ENCODE measurements at regions not wholly inside any gene's neighbourhood (a gene's known extent, or its start where the extent isn't known, plus 50 kb on each side); places are given as distances from the start of the nearest gene placed in this dataset.
A peak's percentile ranks its signal among the peaks of the same experiment; 100 is the strongest.

- DNase-seq (ENCODE audit: low read depth, low spot score) = no peak
- no peak overlapping the region for H3K27ac ChIP-seq
Observed at GRCh38 chr6:150710236-150710635, 110.6 kb downstream of the PLEKHG1 start.

- peak overlapping the region; percentile 69 for H3K27ac ChIP-seq
Observed at GRCh38 chr6:150711061-150711460, 111.4 kb downstream of the PLEKHG1 start.

GRCh38 chr6:150711584-150712504, 112.2 kb downstream of the PLEKHG1 start:
- no peak for DNase-seq (ENCODE audit: low read depth, low spot score)
- H3K27ac ChIP-seq = peak overlapping the region; percentile 69

More at GRCh38 chr6:150711061-150711460, 111.4 kb downstream of the PLEKHG1 start:
- DNase-seq (ENCODE audit: low read depth, low spot score) = no peak

- no peak for DNase-seq (ENCODE audit: low read depth, low spot score)
- H3K27ac ChIP-seq = peak overlapping the region; percentile 69
Observed at GRCh38 chr6:150712505-150713252, 113.0 kb downstream of the PLEKHG1 start.

- no peak overlapping the region for H3K27ac ChIP-seq
- DNase-seq (ENCODE audit: low read depth, low spot score) = no peak
Observed at GRCh38 chr6:150713487-150713886, 113.8 kb downstream of the PLEKHG1 start.

- DNase-seq (ENCODE audit: low read depth, low spot score) = no peak
Observed at GRCh38 chr6:150713931-150714330, 114.2 kb downstream of the PLEKHG1 start.

GRCh38 chr6:150715133-150715532, 115.4 kb downstream of the PLEKHG1 start:
- DNase-seq (ENCODE audit: low read depth, low spot score) = no peak
- H3K27ac ChIP-seq = no peak overlapping the region

More at GRCh38 chr6:150713931-150714330, 114.2 kb downstream of the PLEKHG1 start:
- H3K27ac ChIP-seq = no peak overlapping the region

- H3K27ac ChIP-seq = no peak overlapping the region
- DNase-seq (ENCODE audit: low read depth, low spot score) = no peak
Observed at GRCh38 chr6:150717419-150717818, 117.7 kb downstream of the PLEKHG1 start.

GRCh38 chr6:150719099-150719766, 119.5 kb downstream of the PLEKHG1 start:
- DNase-seq (ENCODE audit: low read depth, low spot score) = no peak
- no peak overlapping the region for H3K27ac ChIP-seq

GRCh38 chr6:150719831-150720230, 120.1 kb downstream of the PLEKHG1 start:
- DNase-seq (ENCODE audit: low read depth, low spot score) = no peak
- no peak overlapping the region for H3K27ac ChIP-seq

GRCh38 chr6:150720774-150721233, 121.1 kb downstream of the PLEKHG1 start:
- peak; percentile 92 for DNase-seq (ENCODE audit: low read depth, low spot score)
- peak overlapping the region; percentile 54 for H3K27ac ChIP-seq

- DNase-seq (ENCODE audit: low read depth, low spot score) = no peak
- peak overlapping the region; percentile 54 for H3K27ac ChIP-seq
Observed at GRCh38 chr6:150721418-150722266, 122.0 kb downstream of the PLEKHG1 start.

GRCh38 chr6:150722614-150723344, 123.1 kb downstream of the PLEKHG1 start:
- DNase-seq (ENCODE audit: low read depth, low spot score) = no peak
- no peak overlapping the region for H3K27ac ChIP-seq

- no peak overlapping the region for H3K27ac ChIP-seq
- DNase-seq (ENCODE audit: low read depth, low spot score) = no peak
Observed at GRCh38 chr6:150723345-150723658, 123.6 kb downstream of the PLEKHG1 start.

- H3K27ac ChIP-seq = no peak overlapping the region
Observed at GRCh38 chr6:150723857-150724256, 124.2 kb downstream of the PLEKHG1 start.

GRCh38 chr6:150725795-150726194, 126.1 kb downstream of the PLEKHG1 start:
- no peak overlapping the region for H3K27ac ChIP-seq
- DNase-seq (ENCODE audit: low read depth, low spot score) = no peak

More at GRCh38 chr6:150723857-150724256, 124.2 kb downstream of the PLEKHG1 start:
- peak; percentile 55 for DNase-seq (ENCODE audit: low read depth, low spot score)

GRCh38 chr6:150729188-150729748, 129.6 kb downstream of the PLEKHG1 start:
- DNase-seq (ENCODE audit: low read depth, low spot score) = no peak
- H3K27ac ChIP-seq = no peak overlapping the region

- no peak for DNase-seq (ENCODE audit: low read depth, low spot score)
- no peak overlapping the region for H3K27ac ChIP-seq
Observed at GRCh38 chr6:150730801-150731457, 131.2 kb downstream of the PLEKHG1 start.

Measured in epithelial cell of prostate (primary cell).